ENCODE measurements at regions not wholly inside any gene's neighbourhood (a gene's known extent, or its start where the extent isn't known, plus 50 kb on each side); places are given as distances from the start of the nearest gene placed in this dataset.

DNA sequence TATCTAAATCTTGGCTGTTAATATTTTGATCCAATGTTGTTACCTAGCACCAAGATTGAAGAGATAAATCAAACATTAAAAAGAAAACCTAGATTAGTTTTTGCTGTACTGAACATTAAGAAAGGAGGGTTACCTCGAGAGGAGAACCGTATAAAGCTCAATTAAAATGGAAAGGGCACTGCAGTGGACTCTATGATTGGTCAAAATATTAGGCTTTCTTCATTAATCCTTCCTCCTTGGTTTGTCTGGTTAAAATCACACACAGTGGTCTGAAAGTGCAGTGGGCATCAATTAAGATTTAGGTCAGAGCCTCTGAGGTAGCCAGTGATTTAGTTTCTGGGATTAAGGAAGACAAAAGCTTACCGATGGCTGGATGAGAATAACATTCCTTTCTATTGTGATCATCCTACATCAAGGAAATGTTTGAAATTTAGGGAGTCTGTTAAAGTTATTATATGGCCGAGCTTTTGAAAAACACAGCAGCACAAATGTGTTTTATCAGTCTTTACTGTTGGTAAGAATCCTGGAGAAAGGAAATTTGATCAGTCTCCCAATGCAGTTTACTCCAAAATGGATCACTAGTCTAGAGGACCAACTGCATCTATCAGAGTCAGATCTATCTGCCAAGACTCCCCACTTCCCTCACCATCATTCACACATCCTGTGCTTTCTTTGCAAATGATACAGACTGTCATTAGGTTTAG is 134.6 kb upstream of the NEDD9 start:
- in situ Hi-C loops (cut with MboI; ENCODE audit: low sequenced_read_pairs), result no loop called here

DNA sequence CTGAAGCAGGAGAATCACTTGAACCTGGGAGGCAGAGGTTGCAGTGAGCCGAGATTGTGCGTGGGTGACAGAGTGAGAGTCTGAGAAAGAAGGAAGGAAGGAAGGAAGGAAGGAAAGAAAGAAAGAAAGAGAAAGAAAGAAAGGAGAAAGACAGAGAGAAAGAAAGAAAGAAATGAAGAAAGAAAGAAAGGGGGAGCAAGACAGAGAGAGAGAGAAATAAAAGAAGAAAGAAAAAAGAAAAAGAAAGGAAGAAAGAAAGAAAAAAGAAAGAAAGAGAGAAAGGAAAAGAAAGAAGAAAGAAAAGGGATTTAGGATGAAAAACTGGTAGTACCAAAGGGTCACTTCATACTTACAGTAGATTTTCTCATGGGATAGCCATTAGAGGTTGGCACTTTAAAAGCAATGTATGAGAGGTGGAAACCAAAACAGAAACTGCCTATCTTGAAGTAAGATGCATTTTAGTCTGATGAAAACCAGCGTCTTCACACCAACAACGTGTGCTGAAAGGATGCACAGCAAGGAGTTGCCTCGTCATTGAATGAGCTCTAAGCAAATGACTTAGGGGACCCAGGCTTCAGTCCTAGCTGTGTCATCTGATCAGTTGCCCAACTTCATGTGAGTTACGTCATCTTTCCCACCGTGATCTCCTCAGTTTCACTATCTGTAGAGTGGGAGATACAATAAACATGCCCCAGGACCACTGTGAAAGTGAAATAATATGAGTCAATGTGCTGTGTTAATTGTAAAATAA is 133.9 kb upstream of the NEDD9 start:
- in situ Hi-C loops (cut with MboI; ENCODE audit: low sequenced_read_pairs), result no loop called here

DNA sequence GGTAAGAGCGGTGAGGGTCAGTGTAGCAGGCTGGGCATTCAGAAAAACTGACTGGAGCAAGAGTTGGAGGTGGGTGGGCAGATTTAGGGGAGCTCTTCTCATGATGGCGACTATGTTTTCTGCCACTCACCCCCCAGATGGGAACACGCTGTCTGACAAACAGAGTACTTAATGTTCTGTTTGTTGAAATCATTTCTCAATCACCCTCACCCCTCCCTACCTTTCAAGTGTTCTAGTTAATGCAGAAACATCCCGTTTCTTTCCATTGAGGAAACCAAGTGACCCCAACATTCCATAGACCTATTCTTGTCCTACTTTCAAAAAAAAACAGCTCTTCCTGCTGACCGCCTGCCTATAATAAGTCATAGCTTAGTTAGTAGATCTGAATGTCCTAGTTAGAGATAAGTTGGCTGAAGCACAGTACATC is 132.5 kb upstream of the NEDD9 start:
- in situ Hi-C loops (cut with MboI; ENCODE audit: low sequenced_read_pairs), result no loop called here

DNA sequence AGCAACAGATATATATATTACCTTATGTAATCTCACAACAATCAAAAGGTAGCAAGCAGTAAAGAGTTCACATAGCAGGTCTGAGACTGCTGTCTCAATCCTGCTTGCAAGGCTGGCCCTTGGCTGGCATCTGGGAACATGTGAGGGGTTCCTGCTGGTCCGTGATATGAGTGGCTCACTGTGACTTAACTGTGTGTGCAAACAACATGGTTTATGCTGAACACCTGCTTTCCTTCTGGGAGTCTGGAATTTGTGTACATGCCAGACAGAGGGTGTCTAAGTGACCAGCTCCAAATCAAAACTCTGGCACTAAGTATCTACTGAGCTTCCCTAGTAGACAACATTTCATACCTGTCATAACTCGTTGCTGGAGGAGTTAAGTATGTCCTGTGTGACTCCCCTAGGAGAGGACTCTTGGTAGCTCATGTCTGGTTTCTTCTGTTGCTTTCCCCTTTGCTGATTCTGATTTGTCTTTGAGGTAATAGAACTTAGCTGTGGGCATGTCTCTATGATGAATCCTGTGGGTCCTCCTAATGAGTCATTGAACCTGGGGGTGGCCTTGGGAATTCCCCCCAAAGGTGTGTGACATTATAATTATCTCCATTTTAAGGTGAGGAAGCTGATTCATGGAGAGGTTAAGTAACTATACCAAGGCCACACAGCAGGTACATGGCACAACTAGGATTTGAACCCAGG is 131.6 kb upstream of the NEDD9 start:
- in situ Hi-C loops (cut with MboI; ENCODE audit: low sequenced_read_pairs), result no loop called here

DNA sequence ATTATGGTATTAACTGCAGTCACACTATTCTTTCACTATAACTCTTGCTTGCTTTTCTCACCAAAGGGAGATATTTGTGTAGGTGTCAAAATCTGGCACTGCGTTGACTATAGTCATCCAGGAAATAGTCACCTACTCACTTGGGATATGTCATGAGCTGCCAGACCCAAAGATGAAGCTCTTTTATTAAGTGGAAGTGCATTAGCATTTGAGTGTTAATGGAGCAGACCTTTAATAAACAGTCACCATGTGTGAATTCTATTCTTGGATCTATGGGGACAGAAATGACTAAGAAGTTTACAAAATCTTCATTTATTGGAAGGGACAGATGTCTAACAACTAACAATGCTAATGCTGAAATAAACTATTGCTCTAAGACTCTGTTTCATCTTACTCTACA is 130.1 kb upstream of the NEDD9 start:
- in situ Hi-C loops (cut with MboI; ENCODE audit: low sequenced_read_pairs), result no loop called here

DNA sequence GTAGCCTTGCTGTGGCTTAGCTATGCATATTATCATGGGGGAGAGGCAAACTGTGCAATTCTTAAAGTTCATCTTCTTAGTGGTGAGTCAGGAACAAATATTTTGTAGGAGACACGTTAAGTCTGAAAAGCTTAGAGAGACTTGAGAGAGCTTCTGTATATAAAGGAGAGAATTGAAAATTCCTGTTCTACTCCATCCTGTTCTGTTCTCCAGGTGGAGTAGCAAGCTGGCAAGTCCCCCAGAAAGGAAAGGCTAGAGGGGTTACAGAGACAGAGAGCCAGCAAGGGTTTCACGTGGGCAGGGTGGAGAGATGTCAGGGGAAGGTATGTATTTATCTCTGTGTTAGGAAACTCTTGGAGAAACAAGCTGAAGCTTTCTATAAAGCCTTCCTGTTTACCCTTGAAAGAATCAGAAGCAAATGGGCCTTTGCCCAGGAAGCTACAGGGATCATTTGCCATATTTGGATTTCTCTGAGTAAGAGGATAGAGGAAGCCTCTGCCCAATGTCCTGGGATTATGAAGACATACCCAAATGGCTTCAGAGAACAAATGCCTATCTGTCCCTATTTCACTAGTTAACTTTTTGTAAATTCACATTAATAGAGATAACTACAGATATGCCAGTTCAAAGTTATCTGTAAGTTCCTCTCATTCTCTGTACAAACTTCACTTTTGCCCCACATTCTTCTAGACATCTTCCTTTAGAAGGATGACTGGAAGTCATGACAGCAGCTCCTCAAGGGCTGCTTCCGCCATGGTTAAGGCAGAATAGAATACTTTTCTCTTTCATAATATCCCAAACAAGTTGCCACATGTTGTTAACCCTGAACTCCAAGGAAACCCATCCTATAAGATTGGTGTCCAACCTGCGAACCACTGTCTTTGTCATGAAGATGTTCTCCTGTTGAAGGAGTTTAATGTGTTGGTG is 126.7 kb upstream of the NEDD9 start:
- in situ Hi-C loops (cut with MboI; ENCODE audit: low sequenced_read_pairs), result no loop called here

DNA sequence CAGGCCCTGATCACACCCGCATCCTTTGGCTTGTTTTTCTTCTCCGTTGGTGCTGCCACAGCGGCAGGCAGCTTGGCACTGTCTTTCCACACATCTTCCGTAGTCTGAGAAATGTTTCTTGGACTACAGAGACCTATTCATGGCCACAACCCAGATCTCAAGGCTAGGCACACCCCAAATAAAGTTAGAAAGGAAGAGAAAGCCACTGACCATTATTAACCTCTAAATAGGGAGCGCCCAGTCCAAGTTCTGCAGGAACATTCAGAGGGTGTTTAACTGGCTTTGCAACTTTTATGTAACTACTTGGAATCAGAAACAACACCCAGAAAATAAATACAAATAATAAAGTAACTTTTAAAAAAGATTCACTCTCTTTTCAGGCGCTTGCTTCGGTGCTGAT is 124.8 kb upstream of the NEDD9 start:
- in situ Hi-C loops (cut with MboI; ENCODE audit: low sequenced_read_pairs), result no loop called here

DNA sequence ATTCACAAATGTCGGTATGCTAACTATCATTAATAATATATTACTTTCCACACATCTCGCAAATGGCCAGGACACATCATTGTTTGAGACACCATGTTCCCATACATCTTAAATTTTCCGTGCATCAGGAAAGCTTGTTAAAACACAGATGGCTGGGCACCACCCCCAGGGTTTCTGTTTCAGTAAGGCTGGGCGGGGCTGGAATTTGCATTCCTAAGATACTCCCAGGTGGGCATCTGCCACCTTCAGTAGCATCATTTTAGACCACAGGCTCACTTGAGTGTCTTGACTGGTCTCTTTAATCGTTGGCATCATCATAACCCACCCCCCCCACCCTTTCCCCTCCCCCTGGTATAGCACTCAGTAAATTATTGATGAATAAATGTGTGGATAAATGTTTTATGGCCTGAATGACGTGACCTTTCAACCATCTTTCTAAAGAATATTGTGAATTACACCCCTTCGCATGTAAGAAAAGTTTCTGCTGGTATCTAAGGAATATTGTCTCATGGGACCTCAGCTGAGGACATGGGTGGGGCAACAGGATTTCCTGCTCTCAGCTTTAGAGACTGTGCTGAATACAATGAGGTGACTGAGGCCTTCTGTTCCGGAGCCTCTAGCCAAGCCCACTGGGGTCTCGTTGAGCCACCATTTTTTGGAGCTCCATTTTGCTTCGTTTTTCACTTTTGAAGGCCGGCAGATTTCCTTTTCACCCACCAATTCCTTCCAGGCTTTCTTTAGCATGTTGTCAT is 124.1 kb upstream of the NEDD9 start:
- in situ Hi-C loops (cut with MboI; ENCODE audit: low sequenced_read_pairs), result no loop called here

DNA sequence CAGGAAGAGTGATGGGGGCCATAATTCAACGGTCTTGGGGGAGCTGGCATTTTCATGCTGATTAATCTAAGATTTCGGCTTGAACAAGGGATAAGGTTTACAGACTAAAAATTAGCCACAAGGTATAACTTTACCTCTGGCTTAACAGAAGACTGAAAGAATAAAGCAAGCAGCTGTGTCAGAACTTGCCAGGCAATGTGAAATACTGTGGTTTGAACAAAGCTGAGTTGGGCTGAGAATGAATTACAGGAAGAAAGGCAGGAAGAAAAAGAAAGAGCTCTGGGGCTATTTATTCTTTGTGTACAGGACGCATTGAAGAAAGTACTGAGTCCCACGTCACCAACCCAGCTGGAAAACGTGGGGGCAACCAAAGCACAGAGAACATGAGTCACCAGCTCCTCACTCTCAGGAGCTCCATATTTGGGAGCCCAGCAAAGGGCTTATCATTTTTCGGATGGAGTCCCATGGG is 121.5 kb upstream of the NEDD9 start:
- in situ Hi-C loops (cut with MboI; ENCODE audit: low sequenced_read_pairs), result no loop called here

DNA sequence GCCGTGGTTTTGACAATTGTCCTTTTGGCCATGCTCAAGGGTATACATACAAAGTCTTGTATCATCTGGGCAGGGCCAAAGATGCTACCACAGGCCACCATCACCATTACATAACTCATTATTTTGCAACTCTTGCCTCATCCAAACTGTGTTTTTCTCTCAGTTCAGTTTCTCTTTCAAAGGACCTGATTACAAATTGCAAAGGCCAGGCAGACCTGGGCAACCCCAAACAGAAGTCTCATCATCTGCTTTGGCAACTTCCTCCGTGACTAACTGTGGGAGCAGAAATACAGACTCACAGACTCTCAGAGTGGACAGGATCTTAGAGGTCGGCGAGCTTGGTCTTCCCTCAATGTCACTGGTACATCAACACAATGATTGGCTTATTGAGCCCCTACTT is 117.8 kb upstream of the NEDD9 start:
- in situ Hi-C loops (cut with MboI; ENCODE audit: low sequenced_read_pairs), result no loop called here

DNA sequence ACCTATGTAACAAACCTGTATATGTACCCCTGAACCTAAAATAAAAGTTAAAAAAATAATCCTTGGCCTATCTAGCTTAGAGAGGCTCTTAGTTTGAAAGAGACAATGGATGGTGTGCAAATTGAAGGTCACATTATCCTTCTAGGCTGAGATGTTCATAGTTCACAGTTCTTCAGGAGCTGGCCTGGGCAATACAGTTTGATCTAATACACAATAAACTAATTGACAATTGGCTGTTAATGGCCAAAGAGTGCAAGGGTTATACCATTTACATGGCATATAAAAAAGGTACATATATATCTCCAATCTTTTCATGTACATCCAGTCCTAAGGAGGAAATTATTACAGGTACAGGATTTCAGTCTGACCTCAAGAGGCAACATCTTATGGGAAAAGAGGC is 117.4 kb upstream of the NEDD9 start:
- in situ Hi-C loops (cut with MboI; ENCODE audit: low sequenced_read_pairs), result no loop called here

DNA sequence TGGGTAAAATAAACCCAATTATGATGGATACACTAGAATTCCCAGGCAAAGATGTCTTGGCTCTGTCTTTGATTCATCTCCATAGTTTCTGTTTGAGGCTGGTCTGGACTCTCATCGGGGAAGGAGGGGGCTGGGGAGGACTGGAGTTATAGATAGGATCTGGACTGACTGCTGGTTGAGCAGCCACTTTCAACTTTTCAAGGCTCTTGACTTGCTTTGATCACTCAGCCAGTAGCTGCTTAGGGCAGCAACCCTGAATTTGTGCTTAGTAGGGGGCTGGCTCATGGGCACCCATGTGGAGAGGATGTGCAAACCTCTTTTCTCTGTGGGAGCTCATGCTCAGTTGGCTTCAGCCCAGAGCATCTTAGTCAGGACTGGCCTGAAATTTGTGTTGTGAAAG is 114.0 kb upstream of the NEDD9 start:
- in situ Hi-C loops (cut with MboI; ENCODE audit: low sequenced_read_pairs), result no loop called here

DNA sequence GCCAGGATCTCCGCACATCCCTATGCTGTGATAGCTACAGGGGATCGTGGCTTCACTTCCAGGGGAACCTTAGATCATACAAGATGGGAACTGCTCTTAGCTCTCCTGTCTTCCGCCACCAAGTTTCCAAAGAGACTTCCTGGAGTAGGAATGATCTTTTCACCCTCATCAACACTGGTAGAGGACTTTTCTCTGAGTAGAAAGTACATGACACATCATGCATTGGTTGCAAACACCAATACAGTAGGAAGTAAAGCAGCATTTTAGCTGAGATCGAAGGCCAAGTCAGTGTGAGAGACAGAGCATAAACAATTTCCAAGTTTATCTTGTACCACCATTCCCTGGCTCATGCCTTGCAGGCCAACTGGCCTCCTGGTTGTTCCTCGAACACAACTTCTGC is 113.1 kb upstream of the NEDD9 start:
- in situ Hi-C loops (cut with MboI; ENCODE audit: low sequenced_read_pairs), result no loop called here

DNA sequence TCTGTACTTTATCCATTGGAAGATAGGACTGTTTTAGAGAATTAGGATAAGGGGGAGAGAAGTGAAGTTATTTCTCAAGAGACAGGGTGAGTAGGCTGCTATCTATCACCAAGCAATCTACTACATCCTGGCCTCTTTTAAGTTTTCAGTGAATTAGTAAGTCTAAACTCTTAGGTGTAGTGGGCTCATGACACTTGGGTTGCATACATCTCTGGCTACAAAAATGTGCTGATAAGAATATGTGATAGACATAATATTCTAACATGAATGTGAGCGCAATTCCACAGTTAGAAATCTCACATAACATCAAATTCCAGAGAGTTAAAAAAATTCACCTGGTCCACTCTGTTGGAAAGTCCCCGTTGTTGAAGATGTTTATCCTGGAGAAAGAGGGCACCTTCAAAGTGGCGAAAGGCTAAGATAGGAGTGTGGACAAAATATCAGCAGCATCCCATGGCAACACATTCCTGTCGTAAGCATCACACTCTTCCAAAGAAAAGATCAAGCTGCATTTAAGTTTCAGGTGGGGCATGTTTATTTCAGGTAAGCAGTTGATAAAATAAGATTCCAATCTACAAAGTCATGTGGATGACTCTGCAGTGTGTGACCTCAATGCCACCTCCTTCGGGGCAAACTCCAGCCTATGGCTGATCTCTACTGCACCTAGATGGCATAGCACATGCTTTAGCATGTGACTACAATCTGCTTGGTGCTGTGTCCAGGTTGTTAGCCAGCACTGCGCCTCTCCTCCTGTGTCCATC is 111.7 kb upstream of the NEDD9 start:
- in situ Hi-C loops (cut with MboI; ENCODE audit: low sequenced_read_pairs), result no loop called here

DNA sequence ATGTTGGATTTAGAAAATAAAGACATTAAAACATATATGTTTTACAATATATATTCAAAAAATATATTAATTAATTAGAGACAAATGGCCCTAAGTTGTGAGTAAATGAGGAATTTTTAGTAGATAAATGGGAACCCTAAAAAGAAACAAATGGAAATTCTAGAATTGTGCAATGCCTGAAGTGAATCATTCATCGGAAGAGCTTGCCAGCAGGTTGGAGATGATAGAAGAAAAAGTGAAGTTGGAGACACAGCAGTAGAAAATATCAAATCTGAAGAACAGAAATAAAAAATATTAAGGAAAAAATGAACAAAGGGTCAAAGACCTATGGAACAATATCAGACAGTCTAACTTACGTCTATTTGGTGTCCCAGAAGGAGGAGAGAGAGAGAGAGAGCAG is 109.4 kb upstream of the NEDD9 start:
- in situ Hi-C loops (cut with MboI; ENCODE audit: low sequenced_read_pairs), result no loop called here

DNA sequence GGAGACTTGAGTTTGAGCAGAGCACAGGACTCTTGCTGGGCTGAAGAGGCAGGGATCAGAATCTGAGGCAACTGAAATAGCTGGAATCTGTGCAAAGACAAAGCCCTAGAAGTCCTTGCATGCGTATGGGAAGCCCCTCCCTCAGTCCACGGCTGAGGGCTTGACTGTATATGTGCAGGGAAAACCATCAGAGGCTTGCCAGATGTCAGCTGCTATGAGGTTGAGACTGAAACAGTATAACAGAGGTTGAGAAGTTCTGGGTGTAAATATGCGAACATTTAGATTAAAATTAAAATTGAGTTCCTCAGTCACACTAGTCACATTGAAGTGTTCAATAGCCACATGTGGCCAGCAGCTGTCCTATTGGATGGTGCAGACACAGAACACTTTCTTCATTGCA is 108.8 kb upstream of the NEDD9 start:
- in situ Hi-C loops (cut with MboI; ENCODE audit: low sequenced_read_pairs), result no loop called here

DNA sequence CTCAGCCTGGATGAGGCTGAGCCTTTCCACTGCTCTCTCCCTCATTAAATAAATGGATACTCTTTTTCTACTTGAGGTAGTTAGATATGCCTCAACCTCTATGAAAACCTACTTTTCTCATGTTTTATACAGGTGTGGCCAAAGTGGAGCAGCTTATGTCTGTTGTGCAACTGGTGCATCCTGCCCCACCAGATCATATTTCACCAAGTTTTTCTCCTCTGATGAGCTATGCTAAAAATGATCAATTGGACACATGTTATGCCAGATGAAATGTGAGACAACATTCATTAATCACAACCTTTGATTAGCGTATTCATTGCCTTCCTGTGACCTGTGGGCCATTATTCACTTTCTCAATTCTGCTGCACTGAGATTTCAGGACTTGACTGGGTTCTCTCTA is 106.9 kb upstream of the NEDD9 start:
- in situ Hi-C loops (cut with MboI; ENCODE audit: low sequenced_read_pairs), result no loop called here

DNA sequence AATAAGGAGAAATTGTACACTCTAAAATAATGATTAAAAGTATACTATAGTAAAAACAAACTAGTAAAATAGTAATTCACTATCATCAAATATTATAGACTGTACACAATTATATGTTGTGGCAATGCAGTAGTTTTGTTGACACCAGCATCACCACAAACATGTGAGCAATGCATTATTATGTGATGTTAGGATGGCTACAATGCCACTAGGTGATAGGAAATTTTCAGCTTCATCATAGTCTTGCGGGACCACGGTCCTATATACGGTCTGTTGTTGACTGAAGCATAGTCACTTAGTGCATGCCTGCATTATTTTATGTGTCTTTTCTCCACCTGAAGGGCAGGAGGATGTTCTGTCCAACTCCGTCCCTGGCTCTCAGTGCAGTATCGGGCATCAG is 104.8 kb upstream of the NEDD9 start:
- in situ Hi-C loops (cut with MboI; ENCODE audit: low sequenced_read_pairs), result no loop called here

DNA sequence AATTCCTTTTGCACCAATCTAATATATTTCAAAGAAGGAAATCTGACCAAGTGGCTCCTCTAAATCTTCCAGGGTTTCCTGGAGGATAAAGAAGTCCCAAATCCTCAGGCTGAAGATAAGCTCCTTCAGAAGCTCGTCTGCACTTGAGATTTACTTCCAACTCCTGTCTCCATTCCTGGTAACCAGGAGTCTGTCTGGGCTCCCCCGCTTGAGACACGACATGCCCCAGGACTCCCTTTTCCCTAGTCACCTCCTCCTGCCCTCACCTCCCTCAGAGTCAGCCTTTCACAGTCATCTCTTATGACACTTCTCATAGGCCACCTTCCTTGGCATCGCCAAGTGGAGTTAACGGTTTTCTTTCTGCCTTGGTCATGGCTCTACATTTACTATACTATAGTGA is 103.4 kb upstream of the NEDD9 start:
- in situ Hi-C loops (cut with MboI; ENCODE audit: low sequenced_read_pairs), result no loop called here
